Ovary (tissue), 3 donors: ENCODE measurements at regions not wholly inside any gene's neighbourhood (a gene's known extent, or its start where the extent isn't known, plus 50 kb on each side); places are given as distances from the start of the nearest gene placed in this dataset.

Experiments
- EP300 ChIP-seq: sonication (generic); formaldehyde crosslinking; IDR thresholded peaks from one replicate; pipeline ENCODE4 v1.6.1; 2017; ENCODE audit warnings: antibody characterized with exemption
- POLR2A ChIP-seq: fragments of 450-650 bp; IDR thresholded peaks from one replicate; pipeline ENCODE4 v1.6.1; 2017; ENCODE audit warnings: antibody characterized with exemption, mild to moderate bottlenecking, moderate library complexity
- TF ChIP-seq, protein P1 (sequence below), 3 donors: fragments of 450-650 bp in 2 of 3; fragments of 200-600 bp in 1 of 3; IDR thresholded peaks; one replicate each; pipeline versions ENCODE4 v1.5.1 to v1.8.0; 2016 to 2022; ENCODE audit warnings: antibody characterized with exemption in 3 of 3, mild to moderate bottlenecking in 1 of 3
- donor health status: DM: no; HTN: no; CAD: no.

DNA sequence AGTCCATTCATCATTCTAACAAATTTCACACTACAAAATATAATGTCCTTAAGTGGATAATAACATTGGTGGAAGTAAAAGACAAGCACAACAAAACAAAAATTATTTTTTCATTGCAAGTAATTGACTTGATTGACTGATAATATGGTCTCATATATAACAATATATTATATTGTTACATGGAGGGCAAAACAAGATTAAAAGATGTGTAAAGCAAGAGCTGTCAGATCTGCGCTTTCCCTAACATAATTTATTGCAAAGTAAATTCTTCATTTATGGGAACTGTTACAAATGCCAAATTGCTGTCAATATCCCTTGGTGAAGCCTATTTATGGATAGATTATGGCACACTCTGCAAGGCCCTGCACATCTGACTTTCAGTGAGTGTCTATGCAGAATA is 233.6 kb downstream of the PCDH7 start:
- TF ChIP-seq, protein P1, sequence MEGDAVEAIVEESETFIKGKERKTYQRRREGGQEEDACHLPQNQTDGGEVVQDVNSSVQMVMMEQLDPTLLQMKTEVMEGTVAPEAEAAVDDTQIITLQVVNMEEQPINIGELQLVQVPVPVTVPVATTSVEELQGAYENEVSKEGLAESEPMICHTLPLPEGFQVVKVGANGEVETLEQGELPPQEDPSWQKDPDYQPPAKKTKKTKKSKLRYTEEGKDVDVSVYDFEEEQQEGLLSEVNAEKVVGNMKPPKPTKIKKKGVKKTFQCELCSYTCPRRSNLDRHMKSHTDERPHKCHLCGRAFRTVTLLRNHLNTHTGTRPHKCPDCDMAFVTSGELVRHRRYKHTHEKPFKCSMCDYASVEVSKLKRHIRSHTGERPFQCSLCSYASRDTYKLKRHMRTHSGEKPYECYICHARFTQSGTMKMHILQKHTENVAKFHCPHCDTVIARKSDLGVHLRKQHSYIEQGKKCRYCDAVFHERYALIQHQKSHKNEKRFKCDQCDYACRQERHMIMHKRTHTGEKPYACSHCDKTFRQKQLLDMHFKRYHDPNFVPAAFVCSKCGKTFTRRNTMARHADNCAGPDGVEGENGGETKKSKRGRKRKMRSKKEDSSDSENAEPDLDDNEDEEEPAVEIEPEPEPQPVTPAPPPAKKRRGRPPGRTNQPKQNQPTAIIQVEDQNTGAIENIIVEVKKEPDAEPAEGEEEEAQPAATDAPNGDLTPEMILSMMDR (IDR thresholded peaks at IDR 0.05): no peak
- TF ChIP-seq POLR2A: no peak
- no peak for TF ChIP-seq EP300
